GOT3 (cell line): ENCODE measurements at regions not wholly inside any gene's neighbourhood (a gene's known extent, or its start where the extent isn't known, plus 50 kb on each side); places are given as distances from the start of the nearest gene placed in this dataset.
"Not testable (repeated sequence)": the region's sequence is repeated elsewhere in the genome, so short reads cannot be mapped to it uniquely, and the experiment has no call there.

Source experiments
- DNase-seq: peaks from one replicate; lab custom pipeline; 2025; ENCODE audit warnings: mixed read lengths; lab: John Stamatoyannopoulos, UW

GRCh38 chr7:50915621-50916020, 132.9 kb upstream of the GRB10 start:
- DNase-seq: no peak

- no peak for DNase-seq
Observed at GRCh38 chr7:50914460-50914859, 131.8 kb upstream of the GRB10 start.

GRCh38 chr7:50908628-50909290, 126.1 kb upstream of the GRB10 start:
- no peak for DNase-seq

- not testable (repeated sequence) for DNase-seq
Observed at GRCh38 chr7:50898604-50899477, 116.1 kb upstream of the GRB10 start.

GRCh38 chr7:50887061-50887460, 104.4 kb upstream of the GRB10 start:
- not testable (repeated sequence) for DNase-seq

GRCh38 chr7:50872437-50872836, 89.7 kb upstream of the GRB10 start:
- no peak for DNase-seq

GRCh38 chr7:50869108-50869725, 86.5 kb upstream of the GRB10 start:
- peak; percentile 24 for DNase-seq

GRCh38 chr7:50868426-50869100, 85.9 kb upstream of the GRB10 start:
- DNase-seq: no peak

- no peak for DNase-seq
Observed at GRCh38 chr7:50867034-50867356, 84.3 kb upstream of the GRB10 start.

GRCh38 chr7:50866343-50867033, 83.8 kb upstream of the GRB10 start:
- DNase-seq: no peak

- no peak for DNase-seq
Observed at GRCh38 chr7:50865450-50865849, 82.8 kb upstream of the GRB10 start.

- no peak for DNase-seq
Observed at GRCh38 chr7:50864694-50865093, 82.0 kb upstream of the GRB10 start.

GRCh38 chr7:50863053-50863452, 80.4 kb upstream of the GRB10 start:
- no peak for DNase-seq

- no peak for DNase-seq
Observed at GRCh38 chr7:50862302-50862701, 79.6 kb upstream of the GRB10 start.

- no peak for DNase-seq
Observed at GRCh38 chr7:50860598-50860997, 77.9 kb upstream of the GRB10 start.

GRCh38 chr7:50860174-50860573, 77.5 kb upstream of the GRB10 start:
- no peak for DNase-seq

GRCh38 chr7:50858528-50859245, 76.0 kb upstream of the GRB10 start:
- no peak for DNase-seq

GRCh38 chr7:50857804-50858489, 75.3 kb upstream of the GRB10 start:
- DNase-seq: no peak

GRCh38 chr7:50856806-50857205, 74.1 kb upstream of the GRB10 start:
- no peak for DNase-seq

GRCh38 chr7:50856231-50856630, 73.5 kb upstream of the GRB10 start:
- no peak for DNase-seq

GRCh38 chr7:50855526-50855925, 72.8 kb upstream of the GRB10 start:
- no peak for DNase-seq
